22Rv1 (cell line): ENCODE measurements at regions not wholly inside any gene's neighbourhood (a gene's known extent, or its start where the extent isn't known, plus 50 kb on each side); places are given as distances from the start of the nearest gene placed in this dataset.

ENCODE experiments used
- CTCF ChIP-seq: fragments of 450-650 bp; IDR thresholded peaks from 2 replicates; pipeline ENCODE4 v1.5.1; 2017; ENCODE audit warnings: mild to moderate bottlenecking
- ZFX ChIP-seq: fragments of 450-650 bp; IDR thresholded peaks from 2 replicates; pipeline ENCODE4 v1.6.1; 2017; ENCODE audit warnings: antibody characterized with exemption, borderline replicate concordance

GRCh38 chr2:182522972-182523473, 96.2 kb upstream of the PDE1A start:
- TF ChIP-seq CTCF (no peak), ZFX (no peak)
